Fibroblast of mammary gland (primary cell): ENCODE measurements at regions not wholly inside any gene's neighbourhood (a gene's known extent, or its start where the extent isn't known, plus 50 kb on each side); places are given as distances from the start of the nearest gene placed in this dataset.
A peak's percentile ranks its signal among the peaks of the same experiment; 100 is the strongest.

Experiments used
- DNase-seq: peaks from one replicate; pipeline ENCODE4 v3.0.0-alpha.2; 2010; ENCODE audit warnings: low read depth
- H3K4me3 ChIP-seq: 2 replicates; pipeline ENCODE4 v1.5.1; 2011; ENCODE audit warnings: low read depth, mild to moderate bottlenecking, low read length, moderate library complexity; ENCODE audit not compliant: control insufficient read depth
- TF ChIP-seq, protein P1 (sequence below): conservative IDR thresholded peaks from 2 replicates; pipeline ENCODE4 v1.5.1; 2011; ENCODE audit warnings: low read depth, low read length, inconsistent platforms; ENCODE audit not compliant: control insufficient read depth, insufficient read depth

DNA sequence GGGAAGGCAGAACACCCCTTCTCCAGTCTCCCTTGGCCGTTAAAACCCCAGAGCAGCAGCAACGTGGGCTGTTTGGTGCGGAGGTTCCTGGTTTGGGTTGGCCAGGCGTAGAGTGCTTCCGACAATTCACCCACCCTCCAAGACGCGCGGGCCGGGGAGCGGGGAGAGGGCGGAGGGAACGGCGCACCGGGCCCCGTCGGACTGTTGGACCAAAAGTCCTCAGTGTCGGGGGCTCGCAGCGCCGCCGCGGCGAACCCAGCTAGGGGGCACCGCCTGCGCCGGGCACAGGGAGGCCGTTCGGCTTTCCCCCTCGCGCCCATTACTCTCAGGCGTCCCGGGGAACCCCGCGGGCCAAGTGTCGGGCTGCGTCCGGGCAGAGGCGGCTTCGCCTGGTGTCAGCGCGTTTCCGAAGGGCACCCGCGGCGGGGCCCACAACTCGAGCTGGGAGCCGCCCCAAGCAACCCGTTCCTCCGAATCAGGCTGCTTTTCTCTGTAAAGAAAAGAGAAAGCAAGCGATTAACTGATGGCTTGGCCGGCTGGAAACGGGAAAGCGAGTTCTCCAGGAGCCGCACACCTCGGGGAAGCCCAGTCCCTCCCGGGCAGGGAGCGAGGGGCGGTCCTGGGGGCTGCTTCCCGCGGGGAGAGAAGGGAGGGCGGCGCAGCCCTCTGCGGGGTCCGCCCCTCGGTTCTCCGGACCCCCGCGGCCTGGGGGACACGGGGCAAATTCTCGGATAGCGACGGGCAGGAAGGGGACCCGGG lies 145.5 kb downstream of the ERCC6L2 start:
- TF ChIP-seq, protein P1, sequence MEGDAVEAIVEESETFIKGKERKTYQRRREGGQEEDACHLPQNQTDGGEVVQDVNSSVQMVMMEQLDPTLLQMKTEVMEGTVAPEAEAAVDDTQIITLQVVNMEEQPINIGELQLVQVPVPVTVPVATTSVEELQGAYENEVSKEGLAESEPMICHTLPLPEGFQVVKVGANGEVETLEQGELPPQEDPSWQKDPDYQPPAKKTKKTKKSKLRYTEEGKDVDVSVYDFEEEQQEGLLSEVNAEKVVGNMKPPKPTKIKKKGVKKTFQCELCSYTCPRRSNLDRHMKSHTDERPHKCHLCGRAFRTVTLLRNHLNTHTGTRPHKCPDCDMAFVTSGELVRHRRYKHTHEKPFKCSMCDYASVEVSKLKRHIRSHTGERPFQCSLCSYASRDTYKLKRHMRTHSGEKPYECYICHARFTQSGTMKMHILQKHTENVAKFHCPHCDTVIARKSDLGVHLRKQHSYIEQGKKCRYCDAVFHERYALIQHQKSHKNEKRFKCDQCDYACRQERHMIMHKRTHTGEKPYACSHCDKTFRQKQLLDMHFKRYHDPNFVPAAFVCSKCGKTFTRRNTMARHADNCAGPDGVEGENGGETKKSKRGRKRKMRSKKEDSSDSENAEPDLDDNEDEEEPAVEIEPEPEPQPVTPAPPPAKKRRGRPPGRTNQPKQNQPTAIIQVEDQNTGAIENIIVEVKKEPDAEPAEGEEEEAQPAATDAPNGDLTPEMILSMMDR, result no peak
- no peak for DNase-seq
- H3K4me3 ChIP-seq, result peak overlapping the region; percentile 35

DNA sequence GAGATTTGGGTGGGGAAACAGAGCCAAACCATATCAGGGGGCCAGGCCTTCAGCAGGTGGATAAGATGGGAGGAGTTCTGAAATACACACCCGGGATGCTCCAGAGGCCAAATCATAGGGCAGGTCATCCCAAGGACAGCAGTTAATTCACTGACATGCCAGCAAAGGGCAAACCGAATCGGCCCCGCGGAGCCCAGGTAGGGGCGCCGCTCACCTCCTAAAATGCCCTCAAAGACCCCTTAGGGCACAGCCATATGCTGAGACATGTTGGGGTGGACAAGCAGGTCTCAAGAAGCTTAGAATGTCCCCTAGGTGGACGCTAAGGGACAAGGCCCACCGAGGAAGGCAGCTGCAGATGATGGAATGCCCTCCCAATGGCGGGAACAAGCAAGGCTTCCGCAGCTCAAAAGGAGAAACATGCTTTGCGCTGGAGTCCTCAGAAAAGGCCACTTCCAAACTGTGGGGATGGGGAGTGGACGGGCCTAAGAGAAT lies 144.9 kb downstream of the ERCC6L2 start:
- TF ChIP-seq, protein P1, result no peak
- H3K4me3 ChIP-seq, result no peak overlapping the region
- DNase-seq, result no peak
